HL-60 (cell line): ENCODE measurements at regions not wholly inside any gene's neighbourhood (a gene's known extent, or its start where the extent isn't known, plus 50 kb on each side); places are given as distances from the start of the nearest gene placed in this dataset.

Source experiments
- DNase-seq, 2 experiments: peaks; one replicate each; pipeline ENCODE4 v3.0.0-alpha.2; 2010 to 2020; ENCODE audit warnings: low read depth in 1 of 2, low spot score in 1 of 2
- H3K27ac ChIP-seq: fragments of 250-450 bp; sonication (Bioruptor Pico); replicated peaks from 2 replicates; pipeline ENCODE4 v1.5.1; 2020; ENCODE audit warnings: mild to moderate bottlenecking, moderate library complexity
- H3K27me3 ChIP-seq: fragments of 250-450 bp; sonication (Bioruptor Pico); 2 replicates; pipeline ENCODE4 v1.5.1; 2021; ENCODE audit warnings: mild to moderate bottlenecking, moderate library complexity; ENCODE audit not compliant: insufficient read depth, poor library complexity, severe bottlenecking
- H3K4me3 ChIP-seq: replicated peaks from 2 replicates; pipeline ENCODE4 v1.5.1; 2011; ENCODE audit warnings: mild to moderate bottlenecking, control low read depth, low read length; ENCODE audit not compliant: insufficient read depth
- GABPA ChIP-seq: IDR thresholded peaks from 2 replicates; pipeline ENCODE4 v1.6.1; 2012; ENCODE audit warnings: low read depth
- POLR2AphosphoS5 ChIP-seq: IDR thresholded peaks from 2 replicates; pipeline ENCODE4 v1.6.1; 2012; ENCODE audit warnings: low read depth
- SPI1 ChIP-seq: IDR thresholded peaks from 2 replicates; pipeline ENCODE4 v1.6.1; 2012; ENCODE audit warnings: low read depth, mild to moderate bottlenecking, borderline replicate concordance
- TF ChIP-seq, protein P1 (sequence below): IDR thresholded peaks from one replicate; pipeline ENCODE4 v1.5.1; 2011; ENCODE audit warnings: low read length, control low read depth, inconsistent platforms; ENCODE audit not compliant: insufficient read depth
- TF ChIP-seq, protein P2 (sequence below): IDR thresholded peaks from 2 replicates; pipeline ENCODE4 v1.6.1; 2012; ENCODE audit warnings: low read depth; ENCODE audit not compliant: insufficient replicate concordance

DNA sequence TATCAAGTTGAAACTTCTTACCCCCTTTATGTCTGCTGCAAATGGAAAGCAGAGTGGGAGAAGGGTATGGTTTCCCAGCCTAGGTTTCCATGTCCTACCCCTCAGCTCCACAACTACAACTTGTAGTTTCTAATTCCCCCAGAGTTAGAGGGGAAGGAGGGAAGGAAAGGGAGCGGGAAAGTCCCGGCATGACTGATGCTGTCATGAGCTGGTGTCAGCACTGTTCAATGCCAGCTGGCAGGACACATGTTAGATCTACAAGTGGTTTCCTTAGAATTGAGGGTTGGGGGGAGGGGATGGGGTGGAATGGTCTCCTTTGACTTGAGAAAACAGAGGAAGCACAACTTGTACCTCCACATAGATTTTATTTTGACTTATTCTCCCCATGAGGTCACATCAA is 194.0 kb downstream of the MBD2 start:
- no peak for DNase-seq
- Histone ChIP-seq H3K4me3 (no peak overlapping the region), H3K27ac (no peak overlapping the region), H3K27me3 (peaks cover 10% of the 10 kb centered on the region)
- TF ChIP-seq, protein P1, sequence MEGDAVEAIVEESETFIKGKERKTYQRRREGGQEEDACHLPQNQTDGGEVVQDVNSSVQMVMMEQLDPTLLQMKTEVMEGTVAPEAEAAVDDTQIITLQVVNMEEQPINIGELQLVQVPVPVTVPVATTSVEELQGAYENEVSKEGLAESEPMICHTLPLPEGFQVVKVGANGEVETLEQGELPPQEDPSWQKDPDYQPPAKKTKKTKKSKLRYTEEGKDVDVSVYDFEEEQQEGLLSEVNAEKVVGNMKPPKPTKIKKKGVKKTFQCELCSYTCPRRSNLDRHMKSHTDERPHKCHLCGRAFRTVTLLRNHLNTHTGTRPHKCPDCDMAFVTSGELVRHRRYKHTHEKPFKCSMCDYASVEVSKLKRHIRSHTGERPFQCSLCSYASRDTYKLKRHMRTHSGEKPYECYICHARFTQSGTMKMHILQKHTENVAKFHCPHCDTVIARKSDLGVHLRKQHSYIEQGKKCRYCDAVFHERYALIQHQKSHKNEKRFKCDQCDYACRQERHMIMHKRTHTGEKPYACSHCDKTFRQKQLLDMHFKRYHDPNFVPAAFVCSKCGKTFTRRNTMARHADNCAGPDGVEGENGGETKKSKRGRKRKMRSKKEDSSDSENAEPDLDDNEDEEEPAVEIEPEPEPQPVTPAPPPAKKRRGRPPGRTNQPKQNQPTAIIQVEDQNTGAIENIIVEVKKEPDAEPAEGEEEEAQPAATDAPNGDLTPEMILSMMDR, result no peak
- TF ChIP-seq, protein P2, sequence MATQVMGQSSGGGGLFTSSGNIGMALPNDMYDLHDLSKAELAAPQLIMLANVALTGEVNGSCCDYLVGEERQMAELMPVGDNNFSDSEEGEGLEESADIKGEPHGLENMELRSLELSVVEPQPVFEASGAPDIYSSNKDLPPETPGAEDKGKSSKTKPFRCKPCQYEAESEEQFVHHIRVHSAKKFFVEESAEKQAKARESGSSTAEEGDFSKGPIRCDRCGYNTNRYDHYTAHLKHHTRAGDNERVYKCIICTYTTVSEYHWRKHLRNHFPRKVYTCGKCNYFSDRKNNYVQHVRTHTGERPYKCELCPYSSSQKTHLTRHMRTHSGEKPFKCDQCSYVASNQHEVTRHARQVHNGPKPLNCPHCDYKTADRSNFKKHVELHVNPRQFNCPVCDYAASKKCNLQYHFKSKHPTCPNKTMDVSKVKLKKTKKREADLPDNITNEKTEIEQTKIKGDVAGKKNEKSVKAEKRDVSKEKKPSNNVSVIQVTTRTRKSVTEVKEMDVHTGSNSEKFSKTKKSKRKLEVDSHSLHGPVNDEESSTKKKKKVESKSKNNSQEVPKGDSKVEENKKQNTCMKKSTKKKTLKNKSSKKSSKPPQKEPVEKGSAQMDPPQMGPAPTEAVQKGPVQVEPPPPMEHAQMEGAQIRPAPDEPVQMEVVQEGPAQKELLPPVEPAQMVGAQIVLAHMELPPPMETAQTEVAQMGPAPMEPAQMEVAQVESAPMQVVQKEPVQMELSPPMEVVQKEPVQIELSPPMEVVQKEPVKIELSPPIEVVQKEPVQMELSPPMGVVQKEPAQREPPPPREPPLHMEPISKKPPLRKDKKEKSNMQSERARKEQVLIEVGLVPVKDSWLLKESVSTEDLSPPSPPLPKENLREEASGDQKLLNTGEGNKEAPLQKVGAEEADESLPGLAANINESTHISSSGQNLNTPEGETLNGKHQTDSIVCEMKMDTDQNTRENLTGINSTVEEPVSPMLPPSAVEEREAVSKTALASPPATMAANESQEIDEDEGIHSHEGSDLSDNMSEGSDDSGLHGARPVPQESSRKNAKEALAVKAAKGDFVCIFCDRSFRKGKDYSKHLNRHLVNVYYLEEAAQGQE, result no peak
- no peak for TF ChIP-seq GABPA
- TF ChIP-seq SPI1, result no peak
- no peak for TF ChIP-seq POLR2AphosphoS5

DNA sequence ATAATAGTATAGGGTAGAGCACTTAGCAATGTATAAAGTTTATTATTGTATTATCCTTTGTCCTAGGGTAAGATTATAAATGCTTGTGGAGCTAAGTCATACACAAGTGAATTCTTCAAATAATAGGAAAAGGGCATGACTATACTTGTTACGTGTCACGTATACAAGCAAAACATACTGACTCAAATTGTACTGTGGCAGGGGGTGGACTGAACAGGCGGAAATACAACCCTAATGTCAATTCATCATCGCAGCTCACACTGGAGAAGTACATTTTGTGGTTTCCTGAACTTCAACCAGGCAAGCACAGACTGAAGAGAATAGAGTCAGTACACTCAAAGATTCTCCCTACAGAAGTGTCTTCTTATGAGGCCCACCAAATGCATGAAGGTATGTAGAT is 201.0 kb downstream of the MBD2 start:
- no peak for DNase-seq
- Histone ChIP-seq H3K4me3 (no peak overlapping the region), H3K27me3 (no peaks in the 10 kb centered on the region), H3K27ac (no peak overlapping the region)
- TF ChIP-seq GABPA (no peak), POLR2AphosphoS5 (no peak), SPI1 (no peak)
- TF ChIP-seq, protein P2, result no peak
- TF ChIP-seq, protein P1, result no peak

DNA sequence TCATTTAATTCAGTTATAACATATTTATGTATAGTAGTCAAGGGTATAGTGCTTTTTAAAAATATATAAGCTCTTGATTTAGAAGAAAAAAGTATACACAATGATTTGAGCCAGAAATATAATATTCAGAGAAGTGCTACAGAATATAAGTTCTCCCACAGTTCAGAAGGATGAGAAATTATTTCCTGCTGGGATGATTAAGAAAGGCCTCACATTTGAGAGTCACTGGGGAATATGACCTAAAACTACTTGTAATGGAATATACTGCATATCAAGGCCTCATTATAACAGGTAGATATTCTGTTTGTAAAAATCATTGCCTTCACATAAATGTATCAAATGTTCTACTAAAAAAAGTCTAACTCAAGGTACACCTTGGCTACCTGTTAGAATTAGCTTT is 203.5 kb downstream of the MBD2 start:
- Histone ChIP-seq H3K4me3 (no peak overlapping the region), H3K27me3 (no peaks in the 10 kb centered on the region), H3K27ac (no peak overlapping the region)
- no peak for DNase-seq
- no peak for TF ChIP-seq POLR2AphosphoS5
- TF ChIP-seq SPI1, result no peak
- TF ChIP-seq, protein P2, result no peak
- no peak for TF ChIP-seq GABPA
- TF ChIP-seq, protein P1, result no peak
